Lower leg skin (tissue), 3 donors: ENCODE measurements at regions not wholly inside any gene's neighbourhood (a gene's known extent, or its start where the extent isn't known, plus 50 kb on each side); places are given as distances from the start of the nearest gene placed in this dataset.

Source experiments
- CTCF ChIP-seq, 3 donors: fragments of 450-650 bp; IDR thresholded peaks; one replicate each; pipeline ENCODE4 v1.5.1; 2016; ENCODE audit warnings: antibody characterized with exemption in 3 of 3, mild to moderate bottlenecking in 3 of 3, moderate library complexity in 2 of 3
- POLR2A ChIP-seq, 2 donors: fragments of 450-650 bp; IDR thresholded peaks; one replicate each; pipeline ENCODE4 v1.6.1; 2016 to 2017; ENCODE audit warnings: antibody characterized with exemption in 2 of 2, mild to moderate bottlenecking in 1 of 2, moderate library complexity in 1 of 2

- TF ChIP-seq POLR2A (IDR thresholded peaks at IDR 0.05) = no peak
- no peak for TF ChIP-seq CTCF (IDR thresholded peaks at IDR 0.05)
Observed at GRCh38 chr2:208711598-208711997, 305.0 kb downstream of the PTH2R start.
